22Rv1 (cell line): ENCODE measurements at regions not wholly inside any gene's neighbourhood (a gene's known extent, or its start where the extent isn't known, plus 50 kb on each side); places are given as distances from the start of the nearest gene placed in this dataset.

ENCODE experiments used
- CTCF ChIP-seq: fragments of 450-650 bp; IDR thresholded peaks from 2 replicates; pipeline ENCODE4 v1.5.1; 2017; ENCODE audit warnings: mild to moderate bottlenecking
- ZFX ChIP-seq: fragments of 450-650 bp; IDR thresholded peaks from 2 replicates; pipeline ENCODE4 v1.6.1; 2017; ENCODE audit warnings: antibody characterized with exemption, borderline replicate concordance

- TF ChIP-seq CTCF (no peak), ZFX (no peak)
These were observed 69.9 kb downstream of the GASK1B start for GRCh38 chr4:158102904-158103303.
